HepG2 (cell line): ENCODE measurements at regions not wholly inside any gene's neighbourhood (a gene's known extent, or its start where the extent isn't known, plus 50 kb on each side); places are given as distances from the start of the nearest gene placed in this dataset.

Experiments
- ATAC-seq: fragments of 200-7000 bp; cut with Tn5 transposase; 3 replicates; pipeline ENCODE4 v1.9.1; 2020; ENCODE audit warnings: mild to moderate bottlenecking, moderate library complexity
- BruUV-seq: library from RNA; stranded (reverse); fragments of 400-500 nt; replicated peaks from 2 replicates; lab custom pipeline; 2021; lab: Mats Ljungman, UMichigan
- CTCF ChIA-PET: fragments of 300-600 bp; formaldehyde crosslinking; extraction: SDS; loops from one replicate; lab custom pipeline; 2021; ENCODE audit warnings: low total read pairs, inconsistent platforms, low intra/inter-chr PET ratio; lab: Yijun Ruan, JAX
- POLR2A ChIA-PET: fragments of 350-600 bp; sonication (Branson Sonifier 250); formaldehyde crosslinking; loops from one replicate; lab custom pipeline; 2020; ENCODE audit warnings: antibody characterized with exemption, inconsistent platforms; lab: Yijun Ruan, JAX
- DNase-seq: peaks from one replicate; pipeline ENCODE4 v3.0.0-alpha.2; 2015; ENCODE audit warnings: low spot score
- FAIRE-seq: peaks from 3 replicates; lab custom pipeline; 2011; peaks lifted over from hg19 to GRCh38; lab: Jason Lieb, UNC
- H2AFZ ChIP-seq: one replicate; pipeline ENCODE4 v1.6.1; 2011; ENCODE audit warnings: low read length, inconsistent platforms
- H3K27ac ChIP-seq: fragments of 300-600 bp; 3 replicates; pipeline ENCODE4 v1.8.0; 2011; ENCODE audit warnings: mixed run types, mild to moderate bottlenecking, mixed read lengths, low read length, inconsistent platforms; ENCODE audit not compliant: insufficient read depth; ENCODE audit errors: extremely low read length
- H3K27me3 ChIP-seq, 2 experiments: fragments of 200-600 bp in 1 of 2; 2 replicates in 1 of 2; 3 replicates in 1 of 2; pipeline versions ENCODE4 v1.6.0 to v1.8.0; 2011; ENCODE audit warnings: low read length in 2 of 2, mild to moderate bottlenecking in 2 of 2, moderate library complexity in 2 of 2, inconsistent platforms in 1 of 2; ENCODE audit not compliant: insufficient read depth in 2 of 2, control insufficient read depth in 1 of 2
- H3K36me3 ChIP-seq, 2 experiments: fragments of 200-600 bp in 1 of 2; replicated peaks in 1 of 2; 2 replicates in 1 of 2; 3 replicates in 1 of 2; pipeline versions ENCODE4 v1.5.1 to v1.8.0; 2011; ENCODE audit warnings: low read length in 2 of 2, inconsistent platforms in 1 of 2; ENCODE audit not compliant: insufficient read depth in 2 of 2, control insufficient read depth in 1 of 2
- H3K4me1 ChIP-seq: 2 replicates; pipeline ENCODE4 v1.5.1; 2012; ENCODE audit warnings: low read length, inconsistent platforms; ENCODE audit not compliant: insufficient read depth
- H3K4me2 ChIP-seq: 2 replicates; pipeline ENCODE4 v1.6.0; 2011; ENCODE audit warnings: low read depth, low read length, inconsistent platforms
- H3K4me3 ChIP-seq, 3 experiments: fragments of 200-600 bp in 1 of 3; sonication (generic), shearing (Covaris generic) in 1 of 3; replicated peaks in 1 of 3; 2 replicates each; pipeline ENCODE4 v1.5.1; 2011 to 2016; ENCODE audit warnings: low read length in 3 of 3, inconsistent platforms in 2 of 3, low read depth in 2 of 3, mild to moderate bottlenecking in 2 of 3, control low read depth in 1 of 3, mixed read lengths in 1 of 3; ENCODE audit not compliant: insufficient read depth in 1 of 3
- H3K79me2 ChIP-seq: one replicate; pipeline ENCODE4 v1.6.1; 2011; ENCODE audit warnings: low read length, inconsistent platforms; ENCODE audit not compliant: insufficient read depth
- H3K9ac ChIP-seq: 2 replicates; pipeline ENCODE4 v1.6.0; 2011; ENCODE audit warnings: mild to moderate bottlenecking, low read depth, low read length, inconsistent platforms; ENCODE audit not compliant: insufficient read depth
- H3K9me3 ChIP-seq: 2 replicates; pipeline ENCODE4 v1.5.1; 2012; ENCODE audit warnings: mild to moderate bottlenecking, low read length
- H4K20me1 ChIP-seq: 2 replicates; pipeline ENCODE4 v1.6.0; 2011; ENCODE audit warnings: inconsistent platforms, mild to moderate bottlenecking, low read length, moderate library complexity; ENCODE audit not compliant: insufficient read depth
- BCL6 ChIP-seq: IDR thresholded peaks from 2 replicates; pipeline ENCODE4 v1.6.1; 2016; ENCODE audit warnings: missing genetic modification reagents, missing compliant biosample characterization
- CHD2 ChIP-seq: IDR thresholded peaks from 2 replicates; pipeline ENCODE4 v1.6.1; 2011; ENCODE audit warnings: low read depth, low read length, improper control_type of control experiment
- DMAP1 ChIP-seq: IDR thresholded peaks from 2 replicates; pipeline ENCODE4 v1.6.1; 2016
- KLF15 ChIP-seq: sonication (generic); formaldehyde crosslinking; IDR thresholded peaks from 2 replicates; pipeline ENCODE4 v1.8.1; 2023; ENCODE audit warnings: borderline replicate concordance, mild to moderate bottlenecking, inconsistent platforms, missing genetic modification reagents, mixed read lengths
- MED8 ChIP-seq: sonication (generic); formaldehyde crosslinking; IDR thresholded peaks from 2 replicates; pipeline ENCODE4 v1.8.1; 2023; ENCODE audit warnings: mild to moderate bottlenecking, missing genetic modification reagents; ENCODE audit not compliant: insufficient replicate concordance
- PATZ1 ChIP-seq: sonication (generic); formaldehyde crosslinking; IDR thresholded peaks from 2 replicates; pipeline ENCODE4 v1.4.0; 2020; ENCODE audit warnings: missing genetic modification reagents
- PCBP1 ChIP-seq: fragments of 200-400 bp; formaldehyde crosslinking; IDR thresholded peaks from 2 replicates; pipeline ENCODE4 v1.6.1; 2017; ENCODE audit warnings: mild to moderate bottlenecking, low read depth, low read length, borderline replicate concordance
- PRMT3 ChIP-seq: sonication (generic); formaldehyde crosslinking; IDR thresholded peaks from 2 replicates; pipeline ENCODE4 v1.8.1; 2022; ENCODE audit warnings: low read depth, mild to moderate bottlenecking, moderate library complexity, missing genetic modification reagents, borderline replicate concordance
- THYN1 ChIP-seq: sonication (generic); formaldehyde crosslinking; IDR thresholded peaks from 2 replicates; pipeline ENCODE4 v1.8.1; 2023; ENCODE audit warnings: low read depth, mild to moderate bottlenecking, moderate library complexity, missing genetic modification reagents, borderline replicate concordance
- TRIM24 ChIP-seq: sonication (generic); formaldehyde crosslinking; IDR thresholded peaks from 2 replicates; pipeline ENCODE4 v1.8.0; 2022; ENCODE audit warnings: mild to moderate bottlenecking, missing genetic modification reagents
- YEATS4 ChIP-seq: sonication (generic); formaldehyde crosslinking; IDR thresholded peaks from 2 replicates; pipeline ENCODE4 v1.4.0; 2020; ENCODE audit warnings: missing genetic modification reagents, borderline replicate concordance
- ZFP37 ChIP-seq: sonication (generic); formaldehyde crosslinking; IDR thresholded peaks from 2 replicates; pipeline ENCODE4 v1.4.0; 2020; ENCODE audit warnings: missing genetic modification reagents, borderline replicate concordance
- ZNF33A ChIP-seq: sonication (generic); formaldehyde crosslinking; IDR thresholded peaks from 2 replicates; pipeline ENCODE4 v1.5.1; 2020; ENCODE audit warnings: missing genetic modification reagents, mild to moderate bottlenecking, moderate library complexity, borderline replicate concordance
- ZNF343 ChIP-seq: sonication (generic); formaldehyde crosslinking; IDR thresholded peaks from 2 replicates; pipeline ENCODE4 v1.4.0; 2020; ENCODE audit warnings: mild to moderate bottlenecking, missing genetic modification reagents
- ZNF674 ChIP-seq: sonication (generic); formaldehyde crosslinking; IDR thresholded peaks from 2 replicates; pipeline ENCODE4 v1.5.0; 2020; ENCODE audit warnings: low read depth, mild to moderate bottlenecking, missing genetic modification reagents
- ZNF850 ChIP-seq: sonication (generic); formaldehyde crosslinking; conservative IDR thresholded peaks from 2 replicates; pipeline ENCODE4 v1.9.0; 2021; ENCODE audit warnings: mild to moderate bottlenecking, missing genetic modification reagents
- ZSCAN31 ChIP-seq: sonication (generic); formaldehyde crosslinking; IDR thresholded peaks from 2 replicates; pipeline ENCODE4 v1.5.0; 2020; ENCODE audit warnings: low read depth, mild to moderate bottlenecking, missing genetic modification reagents
- WGBS: methylation state at CpG from one replicate; pipeline ENCODE4 v1.1.6; 2017; ENCODE audit warnings: low lambda C conversion rate; 5-methylcytosine and 5-hydroxymethylcytosine counted together
- in situ Hi-C: cut with HindIII; loops from 2 replicates; pipeline ENCODE4 v1.10.0; 2017; ENCODE audit warnings: low pct_unique_long_range_greater_than_20kb; ENCODE audit not compliant: extremely low pct_ligation_motif_present
- intact Hi-C: fragments of 100-400 bp; cut with micrococcal nuclease; formaldehyde crosslinking; loops from one replicate; pipeline ENCODE4 v1.10.0; 2022; ENCODE audit not compliant: unreplicated experiment

GRCh38 chr3:3984053-3984452, 184.8 kb downstream of the LRRN1 start:
- ChIA-PET CTCF (no interaction called here), POLR2A (no interaction called here)
- no peak overlapping the region for H3K9ac ChIP-seq
- no peak for ATAC-seq
- in situ Hi-C loops: no loop called here
- no peaks in the 10 kb centered on the region for H3K9me3 ChIP-seq
- H3K36me3 ChIP-seq: no peaks in the 10 kb centered on the region
- H3K4me1 ChIP-seq: no peaks in the 10 kb centered on the region
- H3K79me2 ChIP-seq: no peaks in the 10 kb centered on the region
- TF ChIP-seq ZFP37 (no peak), MED8 (CRISPR knock-in tag) (no peak), ZSCAN31 (no peak), ZNF343 (CRISPR knock-in tag) (no peak), TRIM24 (no peak), PRMT3 (CRISPR knock-in tag) (no peak), PCBP1 (no peak), ZNF33A (CRISPR knock-in tag) (no peak), ZNF850 (CRISPR knock-in tag) (no peak), YEATS4 (CRISPR knock-in tag) (no peak), PATZ1 (CRISPR knock-in tag) (no peak), CHD2 (no peak), ZNF674 (CRISPR knock-in tag) (no peak), THYN1 (CRISPR knock-in tag) (no peak), DMAP1 (no peak), BCL6 (no peak), KLF15 (no peak)
- TF ChIP-seq, all 625 proteins: peak for 0
- WGBS: 79% methylated on average over 6 of the region's 6 CpGs
- Histone ChIP-seq H4K20me1 (no peaks in the 10 kb centered on the region), H3K4me3 (no peak overlapping the region), H3K27me3 (no peaks in the 10 kb centered on the region), H2AFZ (no peak overlapping the region), H3K4me2 (no peak overlapping the region), H3K27ac (no peak overlapping the region)
- DNase-seq: no peak
- no peak for FAIRE-seq
- no TSS peak for BruUV-seq
- intact Hi-C loops: no loop called here
